GM19452 (cell line): ENCODE measurements at regions not wholly inside any gene's neighbourhood (a gene's known extent, or its start where the extent isn't known, plus 50 kb on each side); places are given as distances from the start of the nearest gene placed in this dataset.
"Not testable (repeated sequence)": the region's sequence is repeated elsewhere in the genome, so short reads cannot be mapped to it uniquely, and the experiment has no call there.

ENCODE experiments used
- ATAC-seq: cut with Tn5 transposase; IDR thresholded peaks from one replicate; pipeline ENCODE4 v1.9.1; 2021; ENCODE audit not compliant: unreplicated experiment

GRCh38 chrX:13188731-13189309, 131.0 kb downstream of the ATXN3L start:
- ATAC-seq: no peak

GRCh38 chrX:13186643-13187042, 133.2 kb downstream of the ATXN3L start:
- ATAC-seq: not testable (repeated sequence)

- no peak for ATAC-seq
Measured at GRCh38 chrX:13180807-13181206, 136.4 kb upstream of the FAM9C start.

GRCh38 chrX:13179586-13179985, 135.2 kb upstream of the FAM9C start:
- ATAC-seq: no peak

- no peak for ATAC-seq
Measured at GRCh38 chrX:13179100-13179499, 134.7 kb upstream of the FAM9C start.

GRCh38 chrX:13177921-13178566, 133.6 kb upstream of the FAM9C start:
- no peak for ATAC-seq

GRCh38 chrX:13175056-13175455, 130.6 kb upstream of the FAM9C start:
- no peak for ATAC-seq

GRCh38 chrX:13170966-13171558, 126.6 kb upstream of the FAM9C start:
- ATAC-seq: no peak

- ATAC-seq: no peak
Measured at GRCh38 chrX:13169684-13170083, 125.3 kb upstream of the FAM9C start.

GRCh38 chrX:13168269-13168668, 123.8 kb upstream of the FAM9C start:
- ATAC-seq: no peak

- ATAC-seq: no peak
Measured at GRCh38 chrX:13167481-13168231, 123.2 kb upstream of the FAM9C start.

- ATAC-seq: no peak
Measured at GRCh38 chrX:13165266-13166189, 121.1 kb upstream of the FAM9C start.

- ATAC-seq: no peak
Measured at GRCh38 chrX:13164611-13165010, 120.2 kb upstream of the FAM9C start.

- ATAC-seq: no peak
Measured at GRCh38 chrX:13162772-13163410, 118.5 kb upstream of the FAM9C start.

- no peak for ATAC-seq
Measured at GRCh38 chrX:13159886-13160285, 115.5 kb upstream of the FAM9C start.

- ATAC-seq: no peak
Measured at GRCh38 chrX:13158911-13159310, 114.5 kb upstream of the FAM9C start.

GRCh38 chrX:13155550-13155949, 111.1 kb upstream of the FAM9C start:
- not testable (repeated sequence) for ATAC-seq

- ATAC-seq: no peak
Measured at GRCh38 chrX:13153796-13154195, 109.4 kb upstream of the FAM9C start.

GRCh38 chrX:13152518-13153185, 108.2 kb upstream of the FAM9C start:
- no peak for ATAC-seq
